ENCODE measurements at regions not wholly inside any gene's neighbourhood (a gene's known extent, or its start where the extent isn't known, plus 50 kb on each side); places are given as distances from the start of the nearest gene placed in this dataset.
"Not testable (repeated sequence)": the region's sequence is repeated elsewhere in the genome, so short reads cannot be mapped to it uniquely, and the experiment has no call there.

- no peak for DNase-seq (ENCODE audit: low read depth)
Measured at GRCh38 chr12:89064151-89064550, 288.1 kb downstream of the DUSP6 start.

GRCh38 chr12:89062996-89063395, 289.3 kb downstream of the DUSP6 start:
- no peak for DNase-seq (ENCODE audit: low read depth)

GRCh38 chr12:89059721-89060541, 292.4 kb downstream of the DUSP6 start:
- DNase-seq (ENCODE audit: low read depth): no peak

GRCh38 chr12:89059056-89059455, 293.2 kb downstream of the DUSP6 start:
- no peak for DNase-seq (ENCODE audit: low read depth)

DNA sequence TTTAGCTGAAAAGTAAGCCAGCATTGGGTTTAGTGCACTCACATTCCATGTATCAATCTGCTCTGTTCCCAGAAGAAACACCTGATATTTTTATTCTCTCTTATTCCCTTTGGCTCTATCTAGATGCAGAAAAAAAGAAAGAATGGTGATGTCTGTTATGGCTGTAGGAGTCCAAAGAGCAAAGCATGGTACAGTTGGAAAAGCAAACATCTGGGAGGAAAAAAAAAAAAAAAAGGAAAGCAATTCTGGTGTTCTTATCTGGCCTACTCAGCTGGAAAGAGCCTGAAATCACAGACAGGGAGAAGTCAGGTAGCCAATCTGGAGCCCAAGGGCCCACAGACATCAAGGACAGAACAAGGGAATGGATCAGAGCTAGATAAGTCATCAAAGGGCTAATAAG, 293.9 kb downstream of the DUSP6 start:
- no peak for DNase-seq (ENCODE audit: low read depth)

DNA sequence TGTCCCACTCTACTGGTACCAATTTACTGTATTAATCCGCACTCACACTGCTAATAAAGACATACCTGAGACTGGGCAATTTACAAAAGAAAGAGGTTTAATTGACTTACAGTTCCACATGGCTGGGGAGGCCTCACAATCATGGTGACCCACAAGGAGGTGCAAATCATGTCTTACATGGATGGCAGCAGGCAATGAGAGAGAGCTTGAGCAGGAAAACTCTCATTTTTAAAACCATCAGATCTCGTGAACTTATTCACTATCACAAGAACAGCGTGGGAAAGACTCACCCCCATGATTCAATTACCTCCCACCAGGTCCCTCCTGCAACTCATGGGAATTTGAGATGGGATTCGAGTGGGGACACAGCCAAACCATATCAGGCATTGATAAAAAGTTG, 298.5 kb downstream of the DUSP6 start:
- not testable (repeated sequence) for DNase-seq (ENCODE audit: low read depth)

- DNase-seq (ENCODE audit: low read depth): peak; percentile 41
Measured at GRCh38 chr12:89051065-89051677, 301.1 kb downstream of the DUSP6 start.

DNA sequence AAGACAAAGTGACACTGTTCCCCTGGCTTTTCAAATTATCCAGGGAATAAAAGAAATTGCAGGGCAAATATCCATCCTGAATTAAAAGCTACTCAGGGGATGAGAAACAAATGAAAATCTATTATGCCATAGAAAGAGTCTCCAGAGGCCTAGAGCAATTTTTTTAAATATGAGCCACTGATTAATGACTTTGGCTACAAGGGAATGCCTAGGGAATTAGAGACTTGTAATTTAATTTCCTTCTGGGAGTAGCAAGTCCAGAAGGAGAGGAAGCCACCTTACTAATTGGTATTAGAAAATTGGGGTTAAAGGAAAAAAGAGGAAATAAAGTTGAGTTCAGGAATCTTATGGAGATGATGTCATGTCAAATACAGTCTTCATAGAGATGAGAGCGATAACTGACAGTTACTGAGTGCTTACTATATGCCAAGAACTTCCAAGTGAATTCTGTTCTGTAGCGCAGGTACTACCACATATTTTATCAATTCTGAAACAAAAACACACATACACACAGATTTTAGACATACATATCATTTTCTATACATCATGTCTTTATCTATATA, 304.4 kb downstream of the DUSP6 start:
- no peak for DNase-seq (ENCODE audit: low read depth)

GRCh38 chr12:89041078-89041477, 311.2 kb downstream of the DUSP6 start:
- DNase-seq (ENCODE audit: low read depth): no peak

DNA sequence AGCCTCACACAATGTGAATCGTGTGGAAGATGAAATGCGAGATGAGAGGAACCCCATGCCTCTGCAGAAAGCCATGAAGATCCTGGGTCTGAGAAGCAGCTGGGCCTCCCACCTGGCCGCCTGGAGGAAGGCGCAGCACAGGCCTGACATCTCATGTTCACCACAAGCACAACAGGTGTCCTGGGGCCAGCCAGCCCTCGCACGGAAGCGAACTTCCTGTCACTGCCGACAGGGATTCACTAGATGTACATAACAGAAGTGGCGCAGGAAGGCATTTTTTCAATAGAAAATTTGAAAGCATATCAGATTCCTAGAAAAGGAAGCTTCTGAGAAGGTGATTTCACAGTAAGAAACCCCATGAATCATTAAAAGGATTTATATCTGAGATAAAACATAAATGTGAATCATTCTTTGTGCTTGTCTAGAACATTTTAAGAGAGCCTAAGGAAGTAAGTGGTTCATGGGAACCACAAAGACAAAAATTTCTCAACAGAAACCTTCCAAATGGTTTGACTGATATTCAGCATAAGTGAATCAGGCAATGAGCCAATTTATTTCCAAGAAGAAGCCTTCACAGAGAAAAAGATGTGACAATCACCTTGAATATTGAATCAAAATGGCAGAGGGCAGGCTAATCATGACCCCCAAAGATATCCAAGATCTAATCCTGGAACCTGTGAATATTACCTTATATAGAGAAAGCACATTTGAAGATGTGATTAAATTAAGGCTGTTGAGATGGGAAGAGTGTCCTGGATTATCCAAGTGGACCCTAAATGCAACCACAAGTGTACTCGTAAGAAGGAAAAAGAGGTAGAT, 311.9 kb downstream of the DUSP6 start:
- DNase-seq (ENCODE audit: low read depth): no peak

- no peak for DNase-seq (ENCODE audit: low read depth)
Measured at GRCh38 chr12:89038831-89039512, 313.3 kb downstream of the DUSP6 start.

DNA sequence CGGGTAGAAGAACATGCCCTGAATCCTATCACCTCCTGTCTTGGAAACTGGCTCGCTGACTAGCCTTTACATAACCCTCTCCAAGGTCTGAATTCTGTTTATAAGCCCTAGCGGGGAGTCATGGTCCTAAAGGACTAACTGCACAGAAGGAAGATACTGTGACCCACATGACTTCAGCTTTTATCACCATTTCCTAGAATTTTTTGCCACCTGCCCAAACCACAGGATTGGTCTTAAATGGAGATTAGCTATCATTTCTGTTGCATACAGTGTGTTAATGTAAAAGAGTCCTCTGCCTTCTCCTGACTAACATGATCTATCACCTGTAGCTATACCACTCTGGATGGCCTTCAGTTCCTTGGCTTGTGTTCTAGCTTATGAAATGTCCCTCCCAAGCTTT, 319.2 kb downstream of the DUSP6 start:
- DNase-seq (ENCODE audit: low read depth): no peak

DNA sequence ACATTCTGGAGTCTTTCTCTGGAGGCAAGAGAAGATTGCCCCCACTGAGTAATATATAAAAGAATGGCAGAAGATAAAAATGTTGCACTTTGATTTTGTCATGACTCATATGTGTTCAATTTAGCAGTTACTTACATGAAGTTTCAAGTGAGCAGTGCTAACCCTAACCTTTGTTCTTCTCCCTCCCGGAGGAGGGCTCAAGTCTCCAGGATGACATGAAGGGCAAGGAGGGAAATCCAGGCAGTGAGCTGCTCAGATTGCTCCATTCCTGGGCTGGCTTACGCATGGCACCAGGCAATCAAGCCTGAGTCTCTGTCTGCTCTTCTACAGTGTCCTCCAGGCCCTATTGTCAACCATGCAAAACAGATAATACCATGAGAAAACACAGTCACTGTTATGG, 322.3 kb downstream of the DUSP6 start:
- no peak for DNase-seq (ENCODE audit: low read depth)

DNA sequence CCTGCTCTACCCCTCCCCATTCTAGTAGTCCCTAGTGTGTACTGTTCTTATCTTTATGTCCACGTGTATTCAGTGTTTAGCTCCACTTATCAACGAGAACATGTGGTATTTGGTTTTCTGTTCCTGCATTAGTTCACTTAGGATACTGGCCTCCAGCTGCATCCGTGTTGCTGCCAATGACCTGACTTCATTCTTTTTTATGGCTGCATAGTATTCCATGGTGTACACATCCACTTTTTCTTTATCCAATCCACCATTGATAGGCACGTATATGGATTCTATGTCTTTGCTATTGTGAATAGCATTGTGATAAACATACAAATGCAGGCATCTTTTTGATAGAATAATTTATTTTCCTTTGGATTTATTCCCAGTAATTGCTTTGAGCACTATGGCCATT, 327.7 kb downstream of the DUSP6 start:
- no peak for DNase-seq (ENCODE audit: low read depth)

- DNase-seq (ENCODE audit: low read depth): no peak
Measured at GRCh38 chr12:89023936-89024335, 328.4 kb downstream of the DUSP6 start.

GRCh38 chr12:89020689-89021088, 331.6 kb downstream of the DUSP6 start:
- no peak for DNase-seq (ENCODE audit: low read depth)

DNA sequence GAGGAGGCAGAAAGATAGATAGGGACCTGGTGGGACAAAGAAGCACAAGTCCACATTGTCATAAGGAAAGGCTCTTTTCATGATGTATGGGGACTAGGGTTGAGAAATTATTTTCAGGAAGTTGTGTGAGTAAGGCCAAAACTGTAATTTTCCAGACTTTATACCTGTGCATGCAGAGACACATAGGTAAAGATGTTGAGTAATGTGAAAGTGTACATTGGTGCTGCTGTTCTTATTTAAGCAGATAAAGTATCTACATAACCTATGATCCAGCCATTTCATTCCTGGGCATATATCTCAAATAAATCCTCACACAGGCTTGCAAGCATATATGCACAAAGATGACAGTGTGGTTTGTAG, 332.2 kb downstream of the DUSP6 start:
- no peak for DNase-seq (ENCODE audit: low read depth)

DNA sequence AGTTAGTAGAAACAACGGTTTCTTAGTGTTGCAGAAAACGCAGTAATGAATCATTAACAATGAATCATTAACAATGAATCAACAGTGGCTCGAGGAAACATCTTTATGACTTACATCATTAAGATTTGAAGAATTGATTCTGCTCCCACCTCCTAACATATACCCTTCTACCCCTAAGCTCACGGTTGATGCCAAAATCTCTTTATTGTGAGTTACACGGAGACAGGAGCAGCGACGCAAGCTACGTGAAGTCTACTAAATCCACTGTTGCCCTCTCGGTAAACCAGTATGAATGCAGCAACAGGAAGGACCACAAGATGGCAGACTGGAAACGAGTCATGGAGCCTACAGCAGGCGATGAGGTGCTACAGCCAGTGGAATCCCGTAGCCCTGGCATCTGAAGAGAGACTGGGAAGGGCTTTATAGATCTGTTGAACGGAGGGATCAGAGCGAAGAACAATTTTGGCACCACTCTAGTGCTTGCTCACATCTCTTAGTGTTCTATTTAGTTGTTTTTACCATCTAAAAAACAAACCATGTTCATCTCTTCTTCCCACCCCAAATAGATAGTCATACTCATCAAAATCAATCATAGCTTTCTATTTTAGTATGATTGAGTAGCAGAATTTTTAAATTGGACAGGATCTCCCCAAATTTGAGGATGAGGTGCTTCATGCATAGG, 332.7 kb downstream of the DUSP6 start:
- peak; percentile 71 for DNase-seq (ENCODE audit: low read depth)

DNA sequence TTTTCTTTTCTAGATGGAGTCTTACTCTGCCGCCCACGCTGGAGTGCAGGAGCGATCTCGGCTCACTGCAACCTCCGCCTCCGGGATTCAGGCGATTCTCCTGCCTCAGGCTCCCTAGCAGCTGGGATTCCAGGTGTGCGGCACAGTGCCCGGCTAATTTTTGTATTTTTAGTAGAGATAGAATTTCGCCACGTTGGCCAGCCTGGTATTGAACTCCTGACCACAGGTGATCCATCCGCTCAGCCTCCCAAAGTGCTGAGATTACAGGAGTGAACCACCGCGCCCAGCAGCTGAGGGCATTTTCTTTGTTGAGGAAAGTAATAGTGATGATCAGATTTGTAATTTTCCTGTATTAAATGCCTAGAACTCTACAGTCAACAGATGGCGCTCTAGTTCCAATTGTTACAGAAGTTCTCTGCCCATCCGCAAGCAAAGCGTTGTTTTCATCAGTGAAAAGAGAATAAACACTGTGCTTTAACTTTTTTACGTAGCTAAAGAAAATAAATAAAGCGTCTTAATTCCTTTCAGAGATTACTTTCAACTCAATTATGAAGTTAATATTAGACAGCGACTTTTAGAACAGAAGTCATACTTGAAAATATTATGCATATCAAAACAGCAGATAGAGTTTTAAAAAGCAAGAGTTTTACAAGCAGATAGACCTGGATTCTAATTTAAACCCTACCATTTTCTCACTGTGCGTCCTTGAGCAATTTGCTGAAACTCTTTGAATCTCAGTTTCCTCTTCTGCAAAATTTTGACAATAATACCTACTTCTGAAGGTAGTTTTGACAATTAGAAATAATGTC, 335.1 kb downstream of the DUSP6 start:
- DNase-seq (ENCODE audit: low read depth): peak; percentile 46

- DNase-seq (ENCODE audit: low read depth): no peak
Measured at GRCh38 chr12:89015419-89015818, 336.9 kb downstream of the DUSP6 start.

All from forelimb muscle (tissue), 1 donor.